ENCODE measurements at regions not wholly inside any gene's neighbourhood (a gene's known extent, or its start where the extent isn't known, plus 50 kb on each side); places are given as distances from the start of the nearest gene placed in this dataset.
A peak's percentile ranks its signal among the peaks of the same experiment; 100 is the strongest.

- H3K9ac ChIP-seq (ENCODE audit: control insufficient read depth, extremely low read depth, insufficient read depth, low read length): no peak overlapping the region
- FAIRE-seq (no peak), DNase-seq (ENCODE audit: low read depth, low spot score) (no peak)
- no peaks in the 10 kb centered on the region for H3K9me3 ChIP-seq (ENCODE audit: control insufficient read depth, low read depth, low read length)
- H3K27me3 ChIP-seq (ENCODE audit: control insufficient read depth, extremely low read depth, insufficient read depth, low read length): no peaks in the 10 kb centered on the region
- H3K4me2 ChIP-seq (ENCODE audit: control insufficient read depth, extremely low read depth, insufficient read depth, low read depth, low read length): no peak overlapping the region
- dilution Hi-C loops (cut with MboI; ENCODE audit: extremely low pct_ligation_motif_present, low sequenced_read_pairs): no loop called here
- H3K9me1 ChIP-seq (ENCODE audit: control insufficient read depth, extremely low read depth, insufficient read depth, low read length): no peaks in the 10 kb centered on the region
- peak overlapping the region; percentile 40 for H2AFZ ChIP-seq (ENCODE audit: control insufficient read depth, low read length)
- no peak overlapping the region for H3K4me3 ChIP-seq (ENCODE audit: control insufficient read depth in 2 of 3, extremely low read depth in 1 of 3, insufficient read depth in 2 of 3, low read depth in 1 of 3, low read length in 3 of 3)
- H4K20me1 ChIP-seq (ENCODE audit: control insufficient read depth, extremely low read depth, insufficient read depth, low read length): no peaks in the 10 kb centered on the region
- no peaks in the 10 kb centered on the region for H3K36me3 ChIP-seq (ENCODE audit: control insufficient read depth in 2 of 2, extremely low read depth in 1 of 2, insufficient read depth in 2 of 2, low read length in 2 of 2)
- no peak overlapping the region for H3K27ac ChIP-seq (ENCODE audit: control insufficient read depth, insufficient read depth, low read length)
- no peak for TF ChIP-seq EZH2 (IDR thresholded peaks at IDR 0.05; ENCODE audit: low read length)
- TF ChIP-seq, protein P1, sequence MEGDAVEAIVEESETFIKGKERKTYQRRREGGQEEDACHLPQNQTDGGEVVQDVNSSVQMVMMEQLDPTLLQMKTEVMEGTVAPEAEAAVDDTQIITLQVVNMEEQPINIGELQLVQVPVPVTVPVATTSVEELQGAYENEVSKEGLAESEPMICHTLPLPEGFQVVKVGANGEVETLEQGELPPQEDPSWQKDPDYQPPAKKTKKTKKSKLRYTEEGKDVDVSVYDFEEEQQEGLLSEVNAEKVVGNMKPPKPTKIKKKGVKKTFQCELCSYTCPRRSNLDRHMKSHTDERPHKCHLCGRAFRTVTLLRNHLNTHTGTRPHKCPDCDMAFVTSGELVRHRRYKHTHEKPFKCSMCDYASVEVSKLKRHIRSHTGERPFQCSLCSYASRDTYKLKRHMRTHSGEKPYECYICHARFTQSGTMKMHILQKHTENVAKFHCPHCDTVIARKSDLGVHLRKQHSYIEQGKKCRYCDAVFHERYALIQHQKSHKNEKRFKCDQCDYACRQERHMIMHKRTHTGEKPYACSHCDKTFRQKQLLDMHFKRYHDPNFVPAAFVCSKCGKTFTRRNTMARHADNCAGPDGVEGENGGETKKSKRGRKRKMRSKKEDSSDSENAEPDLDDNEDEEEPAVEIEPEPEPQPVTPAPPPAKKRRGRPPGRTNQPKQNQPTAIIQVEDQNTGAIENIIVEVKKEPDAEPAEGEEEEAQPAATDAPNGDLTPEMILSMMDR (optimal IDR thresholded peaks at IDR 0.05 in 1 of 3, IDR thresholded peaks at IDR 0.05 in 1 of 3, conservative IDR thresholded peaks at IDR 0.05 in 1 of 3; ENCODE audit: extremely low read depth in 1 of 3, insufficient read depth in 2 of 3, low read length in 3 of 3): no peak
- no peaks in the 10 kb centered on the region for H3K4me1 ChIP-seq (ENCODE audit: control insufficient read depth, extremely low read depth, insufficient read depth, low read length)
- H3K79me2 ChIP-seq (ENCODE audit: control insufficient read depth, insufficient read depth, low read length): no peaks in the 10 kb centered on the region
These were observed 327.0 kb upstream of the SLITRK5 start for GRCh38 chr13:87344176-87344575.

DNA sequence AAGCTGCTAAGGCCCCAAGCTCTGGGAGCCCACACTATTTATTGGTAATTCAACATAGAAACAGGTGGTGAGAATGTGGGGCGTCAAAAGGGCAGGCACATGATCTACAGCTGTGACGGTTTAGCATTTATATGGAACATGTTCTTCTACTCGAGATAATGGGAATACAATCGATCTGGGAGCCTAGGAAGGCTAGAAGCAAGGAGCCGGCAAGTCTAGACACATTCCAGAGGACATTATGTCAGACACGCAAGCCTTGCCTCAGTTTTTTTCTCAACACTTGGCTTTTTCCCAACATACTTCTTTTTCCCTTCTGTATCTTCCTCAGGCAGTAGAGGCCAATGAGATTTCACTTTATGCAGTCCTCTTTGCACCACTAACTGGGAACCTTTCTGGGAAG is 315.7 kb upstream of the SLITRK5 start:
- H3K9me3 ChIP-seq (ENCODE audit: control insufficient read depth, low read depth, low read length): no peaks in the 10 kb centered on the region
- H3K4me3 ChIP-seq (ENCODE audit: control insufficient read depth in 2 of 3, extremely low read depth in 1 of 3, insufficient read depth in 2 of 3, low read depth in 1 of 3, low read length in 3 of 3): no peak overlapping the region
- no peaks in the 10 kb centered on the region for H3K9me1 ChIP-seq (ENCODE audit: control insufficient read depth, extremely low read depth, insufficient read depth, low read length)
- no peak overlapping the region for H3K9ac ChIP-seq (ENCODE audit: control insufficient read depth, extremely low read depth, insufficient read depth, low read length)
- peaks cover 3% of the 10 kb centered on the region for H3K4me1 ChIP-seq (ENCODE audit: control insufficient read depth, extremely low read depth, insufficient read depth, low read length)
- no peak overlapping the region for H3K4me2 ChIP-seq (ENCODE audit: control insufficient read depth, extremely low read depth, insufficient read depth, low read depth, low read length)
- no peaks in the 10 kb centered on the region for H3K79me2 ChIP-seq (ENCODE audit: control insufficient read depth, insufficient read depth, low read length)
- H3K27me3 ChIP-seq (ENCODE audit: control insufficient read depth, extremely low read depth, insufficient read depth, low read length): no peaks in the 10 kb centered on the region
- DNase-seq (ENCODE audit: low read depth, low spot score): no peak
- no peaks in the 10 kb centered on the region for H4K20me1 ChIP-seq (ENCODE audit: control insufficient read depth, extremely low read depth, insufficient read depth, low read length)
- dilution Hi-C loops (cut with MboI; ENCODE audit: extremely low pct_ligation_motif_present, low sequenced_read_pairs): no loop called here
- FAIRE-seq: no peak
- TF ChIP-seq, protein P1 (optimal IDR thresholded peaks at IDR 0.05 in 1 of 3, IDR thresholded peaks at IDR 0.05 in 1 of 3, conservative IDR thresholded peaks at IDR 0.05 in 1 of 3; ENCODE audit: extremely low read depth in 1 of 3, insufficient read depth in 2 of 3, low read length in 3 of 3): no peak
- no peak for TF ChIP-seq EZH2 (IDR thresholded peaks at IDR 0.05; ENCODE audit: low read length)
- no peaks in the 10 kb centered on the region for H3K36me3 ChIP-seq (ENCODE audit: control insufficient read depth in 2 of 2, extremely low read depth in 1 of 2, insufficient read depth in 2 of 2, low read length in 2 of 2)
- H3K27ac ChIP-seq (ENCODE audit: control insufficient read depth, insufficient read depth, low read length): no peak overlapping the region
- H2AFZ ChIP-seq (ENCODE audit: control insufficient read depth, low read length): no peak overlapping the region
